AG04449 (cell line): ENCODE measurements at regions not wholly inside any gene's neighbourhood (a gene's known extent, or its start where the extent isn't known, plus 50 kb on each side); places are given as distances from the start of the nearest gene placed in this dataset.
"Not testable (repeated sequence)": the region's sequence is repeated elsewhere in the genome, so short reads cannot be mapped to it uniquely, and the experiment has no call there.

Experiments
- CTCF ChIA-PET: fragments of 350-600 bp; formaldehyde crosslinking; extraction: SDS; loops from one replicate; lab custom pipeline; 2021; ENCODE audit warnings: antibody characterized with exemption; lab: Yijun Ruan, JAX
- POLR2A ChIA-PET: fragments of 400-600, 350-600 bp; formaldehyde crosslinking; extraction: SDS; loops from one replicate; lab custom pipeline; 2020; ENCODE audit warnings: antibody characterized with exemption, inconsistent platforms; lab: Yijun Ruan, JAX
- DNase-seq: peaks from one replicate; pipeline ENCODE4 v3.0.0-alpha.2; 2010; ENCODE audit warnings: low read depth, low spot score
- H3K4me3 ChIP-seq: 2 replicates; pipeline ENCODE4 v1.5.1; 2011; ENCODE audit warnings: low read depth, mild to moderate bottlenecking, control low read depth, low read length
- CTCF ChIP-seq: IDR thresholded peaks from one replicate; pipeline ENCODE4 v1.5.1; 2011; ENCODE audit warnings: mild to moderate bottlenecking, moderate library complexity, low read length, control low read depth, inconsistent platforms; ENCODE audit not compliant: insufficient read depth; ENCODE audit errors: missing control alignments

GRCh38 chr5:174472956-174473355, 251.4 kb upstream of the MSX2 start:
- no peak overlapping the region for H3K4me3 ChIP-seq
- POLR2A ChIA-PET, result no interaction called here
- TF ChIP-seq CTCF, result no peak
- DNase-seq, result no peak
- CTCF ChIA-PET, result no interaction called here

DNA sequence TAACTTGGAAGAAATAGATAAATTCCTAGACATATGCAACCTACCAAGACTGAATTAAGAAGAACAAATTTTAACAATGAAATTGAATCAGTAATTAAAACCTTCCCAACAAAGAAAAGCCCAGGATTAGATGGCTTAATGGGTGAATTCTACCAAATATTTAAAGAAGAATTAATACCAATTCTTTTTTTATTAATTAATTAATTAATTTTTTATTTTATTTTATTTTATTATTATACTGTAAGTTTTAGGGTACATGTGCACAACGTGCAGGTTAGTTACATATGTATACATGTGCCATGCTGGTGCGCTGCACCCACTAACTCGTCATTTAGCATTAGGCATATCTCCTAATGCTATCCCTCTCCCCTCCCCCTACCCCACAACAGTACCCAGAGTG, 248.4 kb upstream of the MSX2 start:
- POLR2A ChIA-PET, CTCF ChIA-PET, H3K4me3 ChIP-seq, DNase-seq: not testable (repeated sequence)

DNA sequence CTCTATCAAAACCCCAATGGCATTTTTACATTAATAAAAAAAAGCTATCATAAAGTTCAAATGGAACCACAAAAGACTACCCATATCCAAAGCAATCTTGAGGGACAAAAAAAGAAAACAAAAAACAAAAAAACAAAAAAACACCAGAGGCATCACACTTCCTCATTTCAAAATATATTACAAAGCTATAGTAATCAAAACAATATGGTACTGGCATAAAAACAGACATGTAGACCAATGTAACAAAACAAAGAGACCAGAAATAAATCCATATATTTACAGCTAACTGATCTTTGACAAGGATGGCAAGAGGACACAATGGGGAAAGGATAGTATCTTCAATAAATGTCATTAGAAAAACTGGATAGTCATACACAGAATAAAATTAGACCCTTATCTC, 245.1 kb upstream of the MSX2 start:
- DNase-seq, result no peak
- no peak overlapping the region for H3K4me3 ChIP-seq
- TF ChIP-seq CTCF, result no peak
- ChIA-PET CTCF (no interaction called here), POLR2A (no interaction called here)

DNA sequence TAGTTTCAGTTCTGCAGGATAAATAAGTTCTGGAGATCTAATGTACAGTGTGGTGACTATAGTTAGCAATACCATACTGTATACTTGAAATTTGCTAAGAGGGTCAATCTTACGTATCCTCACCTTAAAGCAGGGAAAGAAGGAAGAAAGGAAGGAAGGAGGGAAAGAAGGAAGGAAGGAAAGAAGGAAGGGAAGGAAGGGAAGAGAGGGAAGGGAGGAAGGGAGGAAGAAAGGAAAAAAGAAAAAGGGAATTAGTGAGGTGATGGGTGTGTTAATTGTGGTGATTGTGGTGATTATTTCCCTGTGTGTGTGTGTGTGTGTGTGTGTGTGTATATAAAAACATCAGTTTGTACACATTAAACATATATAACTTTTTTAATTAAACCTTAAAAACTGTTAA, 242.6 kb upstream of the MSX2 start:
- no peak for TF ChIP-seq CTCF
- ChIA-PET POLR2A (no interaction called here), CTCF (no interaction called here)
- DNase-seq, result no peak
- H3K4me3 ChIP-seq, result no peak overlapping the region

- no peak for TF ChIP-seq CTCF
- POLR2A ChIA-PET, result no interaction called here
- H3K4me3 ChIP-seq, result no peak overlapping the region
- CTCF ChIA-PET, result no interaction called here
- DNase-seq, result no peak
These were observed 241.8 kb upstream of the MSX2 start for GRCh38 chr5:174482607-174483024.

- CTCF ChIA-PET, result no interaction called here
- no peak for TF ChIP-seq CTCF
These were observed 241.0 kb upstream of the MSX2 start for GRCh38 chr5:174483411-174483810.

DNA sequence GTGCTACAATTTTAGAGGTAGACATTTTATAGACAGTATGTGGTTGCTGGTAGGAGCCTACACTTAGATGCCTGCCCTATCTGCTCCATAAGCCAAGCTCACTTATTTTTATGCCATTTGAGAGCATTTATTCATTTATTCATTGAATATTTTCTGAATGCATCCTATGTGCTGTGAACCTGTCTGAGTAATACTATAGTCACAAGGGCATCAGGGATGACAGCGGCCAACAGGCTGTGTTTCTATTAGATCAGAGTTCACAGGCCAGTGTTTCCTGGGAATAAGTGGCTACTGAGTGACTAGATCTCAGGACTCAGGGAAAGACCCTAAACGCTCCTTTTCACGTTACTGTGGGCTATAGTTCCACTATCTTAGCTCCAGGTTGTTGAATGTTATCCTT, 235.2 kb upstream of the MSX2 start:
- no peak for TF ChIP-seq CTCF
- no peak for DNase-seq
- ChIA-PET CTCF (no interaction called here), POLR2A (no interaction called here)
- H3K4me3 ChIP-seq, result no peak overlapping the region

More at GRCh38 chr5:174483411-174483810, 241.0 kb upstream of the MSX2 start:
- H3K4me3 ChIP-seq, result no peak overlapping the region
- POLR2A ChIA-PET, result no interaction called here
- DNase-seq, result no peak
